Ishikawa (cell line): ENCODE measurements at regions not wholly inside any gene's neighbourhood (a gene's known extent, or its start where the extent isn't known, plus 50 kb on each side); places are given as distances from the start of the nearest gene placed in this dataset.

Experiments
- CEBPB ChIP-seq: IDR thresholded peaks from 2 replicates; pipeline ENCODE4 v1.6.1; 2012
- CREB1 ChIP-seq: IDR thresholded peaks from 2 replicates; pipeline ENCODE4 v1.6.1; 2012; ENCODE audit warnings: low read depth
- EGR1 ChIP-seq: IDR thresholded peaks from 2 replicates; pipeline ENCODE4 v1.6.1; 2012
- EP300 ChIP-seq: IDR thresholded peaks from 2 replicates; pipeline ENCODE4 v1.6.1; 2012; ENCODE audit warnings: borderline replicate concordance
- FOXM1 ChIP-seq: IDR thresholded peaks from 2 replicates; pipeline ENCODE4 v1.6.1; 2012; ENCODE audit warnings: low read depth, borderline replicate concordance
- MAX ChIP-seq: IDR thresholded peaks from 2 replicates; pipeline ENCODE4 v1.6.1; 2012
- NFIC ChIP-seq: IDR thresholded peaks from 2 replicates; pipeline ENCODE4 v1.6.1; 2012
- RAD21 ChIP-seq: IDR thresholded peaks from 2 replicates; pipeline ENCODE4 v1.6.1; 2012; ENCODE audit warnings: low read depth
- REST ChIP-seq: IDR thresholded peaks from 2 replicates; pipeline ENCODE4 v1.6.1; 2012; ENCODE audit warnings: low read depth, mild to moderate bottlenecking
- TAF1 ChIP-seq: IDR thresholded peaks from 2 replicates; pipeline ENCODE4 v1.6.1; 2012; ENCODE audit warnings: low read depth, mild to moderate bottlenecking
- TCF12 ChIP-seq: IDR thresholded peaks from 2 replicates; pipeline ENCODE4 v1.6.1; 2012; ENCODE audit warnings: low read depth
- TEAD4 ChIP-seq: IDR thresholded peaks from 2 replicates; pipeline ENCODE4 v1.6.1; 2012
- USF1 ChIP-seq: IDR thresholded peaks from 2 replicates; pipeline ENCODE4 v1.6.1; 2012
- YY1 ChIP-seq: IDR thresholded peaks from 2 replicates; pipeline ENCODE4 v1.6.1; 2012; ENCODE audit warnings: low read depth
- ZBTB7A ChIP-seq: IDR thresholded peaks from 2 replicates; pipeline ENCODE4 v1.6.1; 2012; ENCODE audit warnings: low read depth

- TF ChIP-seq EP300 (no peak), TAF1 (no peak), YY1 (no peak)
Measured at GRCh38 chr10:57262892-57263291, 901.8 kb upstream of the ZWINT start.

- TF ChIP-seq CEBPB (no peak), TEAD4 (no peak), NFIC (no peak), TCF12 (no peak), FOXM1 (no peak)
Measured at GRCh38 chr10:57260175-57260574, 899.1 kb upstream of the ZWINT start.

- no peak for TF ChIP-seq CREB1
- no peak for TF ChIP-seq NFIC
- TF ChIP-seq USF1, result no peak
- TF ChIP-seq EP300, result no peak
- TF ChIP-seq TEAD4, result no peak
- no peak for TF ChIP-seq REST
- TF ChIP-seq EGR1, result no peak
- TF ChIP-seq MAX, result no peak
- no peak for TF ChIP-seq FOXM1
- no peak for TF ChIP-seq ZBTB7A
- no peak for TF ChIP-seq TAF1
- TF ChIP-seq CEBPB, result no peak
- no peak for TF ChIP-seq TCF12
Measured at GRCh38 chr10:57249615-57250281, 888.7 kb upstream of the ZWINT start.

GRCh38 chr10:57247271-57247670, 886.2 kb upstream of the ZWINT start:
- TF ChIP-seq CREB1 (no peak), TAF1 (no peak), FOXM1 (no peak), EP300 (no peak), EGR1 (no peak), USF1 (no peak), TCF12 (no peak), NFIC (no peak), RAD21 (no peak), ZBTB7A (no peak), CEBPB (no peak), REST (no peak), MAX (no peak), YY1 (no peak)

GRCh38 chr10:57225920-57226319, 864.9 kb upstream of the ZWINT start:
- TF ChIP-seq RAD21, result no peak
- no peak for TF ChIP-seq CEBPB
- TF ChIP-seq EGR1, result no peak
- no peak for TF ChIP-seq TEAD4
- no peak for TF ChIP-seq YY1
- TF ChIP-seq FOXM1, result no peak
- TF ChIP-seq TCF12, result no peak
- TF ChIP-seq NFIC, result no peak
- no peak for TF ChIP-seq EP300
- TF ChIP-seq MAX, result no peak
- TF ChIP-seq CREB1, result no peak
- no peak for TF ChIP-seq USF1
- TF ChIP-seq ZBTB7A, result no peak
- no peak for TF ChIP-seq REST
- no peak for TF ChIP-seq TAF1
